ENCODE measurements at regions not wholly inside any gene's neighbourhood (a gene's known extent, or its start where the extent isn't known, plus 50 kb on each side); places are given as distances from the start of the nearest gene placed in this dataset.

DNA sequence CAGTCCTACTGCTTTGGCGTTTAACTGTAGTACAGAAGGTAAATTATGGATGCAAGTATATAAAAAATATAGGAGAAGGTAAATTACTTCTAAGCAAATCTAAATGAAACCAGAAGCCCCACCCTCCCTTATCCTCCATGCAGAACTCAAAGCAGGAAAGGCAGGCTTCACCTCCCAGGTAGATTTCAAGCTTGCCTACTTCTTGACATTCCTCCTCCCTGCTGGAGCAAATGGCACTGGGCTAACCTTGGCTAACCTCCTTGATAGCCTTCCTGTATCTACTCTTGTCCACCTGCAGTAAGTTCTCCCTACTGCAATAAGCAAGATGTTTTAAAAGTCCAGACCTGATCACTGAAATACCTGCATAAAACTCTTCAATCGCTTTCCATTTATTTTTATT, 396.0 kb downstream of the IRS2 start:
- POLR2A ChIA-PET, result no interaction called here
- Histone ChIP-seq H3K27ac (ENCODE audit: low read depth, low read length) (no peak overlapping the region), H3K4me1 (ENCODE audit: control insufficient read depth in 2 of 2, insufficient read depth in 2 of 2, low read length in 2 of 2) (no peaks in the 10 kb centered on the region)

DNA sequence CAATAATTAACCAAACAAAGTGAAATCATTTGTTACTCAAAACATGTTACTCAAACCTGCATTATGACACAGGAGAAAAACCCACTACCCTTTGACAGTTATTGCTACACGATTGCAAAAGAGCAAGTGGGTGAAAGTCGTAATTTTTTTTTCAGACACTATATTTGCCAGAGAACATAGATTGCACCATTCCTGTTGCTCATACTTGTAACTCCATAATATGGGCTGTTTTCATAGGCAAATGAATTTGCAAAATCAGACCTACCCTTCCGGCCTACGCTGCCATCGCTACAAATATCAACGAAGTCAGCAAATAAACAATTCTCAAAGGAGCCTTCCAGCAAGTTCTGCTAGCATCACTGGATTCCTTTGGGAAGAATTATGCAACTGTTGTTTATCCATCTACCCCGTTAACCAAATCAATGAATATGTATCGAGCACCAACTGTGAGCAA, 396.5 kb downstream of the IRS2 start:
- ChIA-PET POLR2A (no interaction called here), CTCF (no interaction called here)
- H3K36me3 Mint-ChIP-seq, result no peaks in the 10 kb centered on the region
- Histone ChIP-seq H3K4me1 (ENCODE audit: control insufficient read depth in 2 of 2, insufficient read depth in 2 of 2, low read length in 2 of 2) (no peaks in the 10 kb centered on the region), H3K9me3 (ENCODE audit: control insufficient read depth in 2 of 3, low read length in 3 of 3) (no peaks in the 10 kb centered on the region), H3K27ac (ENCODE audit: low read depth, low read length) (no peak overlapping the region), H3K4me3 (ENCODE audit: low read length) (no peak overlapping the region), H3K27me3 (ENCODE audit: control insufficient read depth in 2 of 2, insufficient read depth in 2 of 2, low read length in 2 of 2) (no peaks in the 10 kb centered on the region), H3K36me3 (ENCODE audit: control insufficient read depth in 2 of 3, insufficient read depth in 3 of 3, low read length in 3 of 3) (no peaks in the 10 kb centered on the region)
- H3K4me3 Mint-ChIP-seq, result no peak overlapping the region
- intact Hi-C loops (cut with micrococcal nuclease), result no loop called here
- ATAC-seq, result peak; percentile 68
- no peak for DNase-seq
- peaks cover 0 to 5% (median 0%) of the 10 kb centered on the region in 11 donors for H3K9me3 Mint-ChIP-seq
- H3K27ac Mint-ChIP-seq, result no peak overlapping the region
- H3K27me3 Mint-ChIP-seq, result peaks cover 0 to 26% (median 11%) of the 10 kb centered on the region in 5 donors
- H3K4me1 Mint-ChIP-seq, result no peaks in the 10 kb centered on the region

More for the DNA sequence above, 396.0 kb downstream of the IRS2 start:
- intact Hi-C loops (cut with micrococcal nuclease), result no loop called here
- H3K36me3 ChIP-seq (ENCODE audit: control insufficient read depth in 2 of 3, insufficient read depth in 3 of 3, low read length in 3 of 3), result no peaks in the 10 kb centered on the region
- CTCF ChIA-PET, result no interaction called here
- Mint-ChIP-seq H3K27ac (no peak overlapping the region), H3K27me3 (peaks cover 0 to 23% (median 11%) of the 10 kb centered on the region in 5 donors), H3K9me3 (peaks cover 0 to 5% (median 0%) of the 10 kb centered on the region in 11 donors), H3K4me1 (no peaks in the 10 kb centered on the region), H3K36me3 (no peaks in the 10 kb centered on the region), H3K4me3 (no peak overlapping the region)
- no peak for DNase-seq
- no peaks in the 10 kb centered on the region for H3K27me3 ChIP-seq (ENCODE audit: control insufficient read depth in 2 of 2, insufficient read depth in 2 of 2, low read length in 2 of 2)
- H3K4me3 ChIP-seq (ENCODE audit: low read length), result no peak overlapping the region
- no peak for ATAC-seq
- H3K9me3 ChIP-seq (ENCODE audit: control insufficient read depth in 2 of 3, low read length in 3 of 3), result no peaks in the 10 kb centered on the region

DNA sequence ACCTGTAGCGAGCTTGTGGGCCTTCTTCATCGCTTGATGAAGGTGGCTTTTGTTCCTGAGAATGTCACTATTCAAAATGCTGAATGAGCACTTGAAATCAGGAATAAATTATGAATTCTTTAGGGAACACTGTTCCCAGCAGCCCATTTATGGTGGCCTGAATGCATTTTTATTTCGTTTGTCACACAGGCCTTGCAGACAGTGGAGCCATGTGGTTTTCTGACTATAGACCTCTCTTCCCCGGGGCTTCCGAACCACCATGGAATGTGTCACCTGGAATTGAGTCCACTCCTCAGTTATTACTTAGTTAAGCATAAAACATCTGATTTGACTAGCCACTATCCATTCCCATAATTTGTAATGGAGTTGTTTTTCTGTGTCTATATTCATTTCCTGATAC, 396.9 kb downstream of the IRS2 start:
- H3K9me3 Mint-ChIP-seq, result peaks cover 0 to 2% (median 0%) of the 10 kb centered on the region in 11 donors
- intact Hi-C loops (cut with micrococcal nuclease), result no loop called here
- CTCF ChIA-PET, result no interaction called here
- no peaks in the 10 kb centered on the region for H3K9me3 ChIP-seq (ENCODE audit: control insufficient read depth in 2 of 3, low read length in 3 of 3)
- H3K36me3 ChIP-seq (ENCODE audit: control insufficient read depth in 2 of 3, insufficient read depth in 3 of 3, low read length in 3 of 3), result no peaks in the 10 kb centered on the region
- no peak for DNase-seq
- H3K27me3 Mint-ChIP-seq, result peaks cover 0 to 21% (median 7%) of the 10 kb centered on the region in 5 donors
- no peak overlapping the region for H3K4me3 ChIP-seq (ENCODE audit: low read length)
- H3K4me1 Mint-ChIP-seq, result no peaks in the 10 kb centered on the region
- no peak overlapping the region for H3K27ac Mint-ChIP-seq
- H3K4me3 Mint-ChIP-seq, result no peak overlapping the region
- ATAC-seq, result no peak
- no peaks in the 10 kb centered on the region for H3K27me3 ChIP-seq (ENCODE audit: control insufficient read depth in 2 of 2, insufficient read depth in 2 of 2, low read length in 2 of 2)
- H3K36me3 Mint-ChIP-seq, result no peaks in the 10 kb centered on the region
- no peaks in the 10 kb centered on the region for H3K4me1 ChIP-seq (ENCODE audit: control insufficient read depth in 2 of 2, insufficient read depth in 2 of 2, low read length in 2 of 2)
- POLR2A ChIA-PET, result no interaction called here
- no peak overlapping the region for H3K27ac ChIP-seq (ENCODE audit: low read depth, low read length)

DNA sequence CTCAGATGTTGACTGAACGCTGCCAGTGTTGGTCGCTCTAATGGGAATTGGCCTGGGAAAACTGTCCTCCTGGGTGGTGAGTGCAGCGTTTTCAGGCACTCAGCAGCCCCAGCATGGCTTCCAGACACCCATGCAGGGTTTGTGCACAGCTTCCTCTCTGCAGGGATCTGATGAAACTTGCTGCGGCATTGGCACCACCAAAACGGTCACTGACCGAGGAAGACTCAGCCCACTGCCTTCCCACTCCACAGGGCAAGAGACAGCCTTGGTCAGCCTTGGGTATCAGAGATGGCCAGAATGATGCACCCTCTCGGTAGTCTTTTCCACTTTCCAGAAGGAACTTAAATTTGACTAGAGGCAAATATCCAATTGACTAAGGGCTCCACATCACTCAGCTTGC, 398.9 kb downstream of the IRS2 start:
- H3K4me3 ChIP-seq (ENCODE audit: low read length), result no peak overlapping the region
- H3K4me3 Mint-ChIP-seq, result no peak overlapping the region
- ChIA-PET CTCF (no interaction called here), POLR2A (no interaction called here)
- no peaks in the 10 kb centered on the region for H3K4me1 Mint-ChIP-seq
- H3K9me3 ChIP-seq (ENCODE audit: control insufficient read depth in 2 of 3, low read length in 3 of 3), result no peaks in the 10 kb centered on the region
- no peaks in the 10 kb centered on the region for H3K27me3 ChIP-seq (ENCODE audit: control insufficient read depth in 2 of 2, insufficient read depth in 2 of 2, low read length in 2 of 2)
- H3K36me3 ChIP-seq (ENCODE audit: control insufficient read depth in 2 of 3, insufficient read depth in 3 of 3, low read length in 3 of 3), result no peaks in the 10 kb centered on the region
- peaks cover 0 to 26% (median 11%) of the 10 kb centered on the region in 5 donors for H3K27me3 Mint-ChIP-seq
- H3K27ac ChIP-seq (ENCODE audit: low read depth, low read length), result no peak overlapping the region
- DNase-seq (no peak), ATAC-seq (peak; percentile 48)
- no peaks in the 10 kb centered on the region for H3K4me1 ChIP-seq (ENCODE audit: control insufficient read depth in 2 of 2, insufficient read depth in 2 of 2, low read length in 2 of 2)
- H3K9me3 Mint-ChIP-seq, result peaks cover 0 to 5% (median 0%) of the 10 kb centered on the region in 11 donors
- intact Hi-C loops (cut with micrococcal nuclease), result no loop called here
- H3K27ac Mint-ChIP-seq, result no peak overlapping the region
- H3K36me3 Mint-ChIP-seq, result no peaks in the 10 kb centered on the region

DNA sequence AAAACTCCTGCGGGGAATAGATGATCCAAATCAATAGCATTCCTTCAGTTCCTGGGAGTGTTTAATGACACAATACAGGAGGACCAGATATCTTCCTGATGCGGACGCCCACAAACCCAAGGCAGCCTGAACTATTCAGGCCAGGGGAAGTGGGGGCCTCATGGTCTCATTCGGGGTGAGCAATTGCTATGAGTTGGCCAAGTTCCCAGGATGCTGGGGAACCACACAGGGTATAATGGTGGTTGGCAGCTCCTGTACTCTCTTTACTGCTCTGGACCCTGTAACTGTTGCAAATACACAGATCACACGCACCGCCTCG, 401.2 kb downstream of the IRS2 start:
- Histone ChIP-seq H3K27ac (ENCODE audit: low read depth, low read length) (no peak overlapping the region), H3K9me3 (ENCODE audit: control insufficient read depth in 2 of 3, low read length in 3 of 3) (no peaks in the 10 kb centered on the region), H3K36me3 (ENCODE audit: control insufficient read depth in 2 of 3, insufficient read depth in 3 of 3, low read length in 3 of 3) (no peaks in the 10 kb centered on the region), H3K4me1 (ENCODE audit: control insufficient read depth in 2 of 2, insufficient read depth in 2 of 2, low read length in 2 of 2) (no peaks in the 10 kb centered on the region), H3K27me3 (ENCODE audit: control insufficient read depth in 2 of 2, insufficient read depth in 2 of 2, low read length in 2 of 2) (no peaks in the 10 kb centered on the region), H3K4me3 (ENCODE audit: low read length) (no peak overlapping the region)
- H3K4me1 Mint-ChIP-seq, result no peaks in the 10 kb centered on the region
- H3K9me3 Mint-ChIP-seq, result peaks cover 0 to 5% (median 0%) of the 10 kb centered on the region in 11 donors
- H3K27ac Mint-ChIP-seq, result no peak overlapping the region
- no peak for DNase-seq
- POLR2A ChIA-PET, result no interaction called here
- intact Hi-C loops (cut with micrococcal nuclease), result no loop called here
- CTCF ChIA-PET, result no interaction called here
- ATAC-seq, result peak; percentile 66
- peaks cover 0 to 18% (median 4%) of the 10 kb centered on the region in 5 donors for H3K27me3 Mint-ChIP-seq
- no peaks in the 10 kb centered on the region for H3K36me3 Mint-ChIP-seq
- no peak overlapping the region for H3K4me3 Mint-ChIP-seq

DNA sequence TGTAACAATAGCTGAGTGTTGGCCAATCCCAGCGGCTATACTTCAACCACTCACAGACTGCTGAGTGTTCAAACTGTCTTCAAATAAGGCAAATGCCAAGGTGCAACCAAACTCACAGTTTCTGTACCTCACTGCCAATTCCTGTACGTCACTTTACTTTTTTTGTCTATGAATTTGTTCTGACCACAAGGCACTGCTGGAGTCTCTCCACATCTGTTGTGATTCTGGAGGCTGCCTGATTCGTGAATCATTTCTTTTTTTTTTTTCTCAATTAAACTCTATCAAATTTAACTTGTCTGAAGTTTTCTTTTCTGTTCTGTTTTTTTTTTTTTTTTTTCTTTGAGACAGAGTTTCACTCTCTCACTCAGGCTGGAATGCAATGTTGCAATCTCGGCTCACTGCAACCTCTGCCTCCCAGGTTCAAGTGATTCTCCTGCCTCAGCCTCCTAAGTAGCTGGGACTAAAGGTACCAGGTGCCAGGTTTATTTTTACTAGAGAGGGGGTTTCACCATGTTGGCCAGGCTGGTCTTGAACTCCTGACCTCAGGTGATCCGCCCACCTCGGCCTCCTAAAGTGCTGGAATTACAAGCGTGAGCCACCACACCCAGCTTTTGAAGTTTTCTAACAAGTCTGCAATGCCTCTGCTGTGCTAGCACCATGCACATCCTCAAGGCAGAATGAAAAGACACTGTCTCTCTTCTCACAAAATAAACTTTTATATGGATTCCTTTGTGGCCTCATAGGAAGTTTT, 401.7 kb downstream of the IRS2 start:
- ChIA-PET CTCF (no interaction called here), POLR2A (no interaction called here)
- ATAC-seq (no peak), DNase-seq (no peak)
- Mint-ChIP-seq H3K27me3 (peaks cover 0 to 18% (median 6%) of the 10 kb centered on the region in 5 donors), H3K9me3 (peaks cover 0 to 5% (median 0%) of the 10 kb centered on the region in 11 donors), H3K4me1 (no peaks in the 10 kb centered on the region), H3K27ac (no peak overlapping the region), H3K4me3 (no peak overlapping the region), H3K36me3 (no peaks in the 10 kb centered on the region)
- Histone ChIP-seq H3K4me1 (ENCODE audit: control insufficient read depth in 2 of 2, insufficient read depth in 2 of 2, low read length in 2 of 2) (no peaks in the 10 kb centered on the region), H3K4me3 (ENCODE audit: low read length) (no peak overlapping the region), H3K27ac (ENCODE audit: low read depth, low read length) (no peak overlapping the region), H3K36me3 (ENCODE audit: control insufficient read depth in 2 of 3, insufficient read depth in 3 of 3, low read length in 3 of 3) (no peaks in the 10 kb centered on the region), H3K9me3 (ENCODE audit: control insufficient read depth in 2 of 3, low read length in 3 of 3) (no peaks in the 10 kb centered on the region), H3K27me3 (ENCODE audit: control insufficient read depth in 2 of 2, insufficient read depth in 2 of 2, low read length in 2 of 2) (no peaks in the 10 kb centered on the region)
- intact Hi-C loops (cut with micrococcal nuclease), result no loop called here

DNA sequence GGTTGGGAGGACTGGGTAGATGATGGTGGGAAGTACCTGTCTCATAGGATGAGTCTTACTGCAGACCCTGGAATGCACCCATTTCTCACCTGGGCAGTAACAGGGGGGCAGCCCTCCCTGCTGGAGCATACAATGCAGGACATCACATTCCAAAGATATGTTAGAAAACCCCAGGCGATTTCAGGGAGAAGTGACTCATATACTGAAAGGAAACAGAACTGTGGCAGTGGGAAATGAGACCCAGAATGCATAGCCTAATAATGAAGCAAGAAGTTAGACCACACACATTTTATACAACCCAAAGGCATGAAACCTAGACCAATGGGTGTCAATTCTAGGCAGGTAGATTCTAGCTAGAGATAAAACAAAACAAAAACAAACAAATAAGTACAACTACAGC, 402.7 kb downstream of the IRS2 start:
- Mint-ChIP-seq H3K4me1 (no peaks in the 10 kb centered on the region), H3K9me3 (peaks cover 0 to 5% (median 0%) of the 10 kb centered on the region in 11 donors), H3K36me3 (no peaks in the 10 kb centered on the region), H3K4me3 (no peak overlapping the region), H3K27me3 (peaks cover 0 to 18% (median 10%) of the 10 kb centered on the region in 5 donors), H3K27ac (no peak overlapping the region)
- Histone ChIP-seq H3K27ac (ENCODE audit: low read depth, low read length) (no peak overlapping the region), H3K27me3 (ENCODE audit: control insufficient read depth in 2 of 2, insufficient read depth in 2 of 2, low read length in 2 of 2) (no peaks in the 10 kb centered on the region), H3K4me1 (ENCODE audit: control insufficient read depth in 2 of 2, insufficient read depth in 2 of 2, low read length in 2 of 2) (no peaks in the 10 kb centered on the region), H3K9me3 (ENCODE audit: control insufficient read depth in 2 of 3, low read length in 3 of 3) (no peaks in the 10 kb centered on the region), H3K36me3 (ENCODE audit: control insufficient read depth in 2 of 3, insufficient read depth in 3 of 3, low read length in 3 of 3) (no peaks in the 10 kb centered on the region), H3K4me3 (ENCODE audit: low read length) (no peak overlapping the region)
- intact Hi-C loops (cut with micrococcal nuclease), result no loop called here
- no peak for ATAC-seq
- POLR2A ChIA-PET, result no interaction called here
- DNase-seq, result no peak
- CTCF ChIA-PET, result no interaction called here

Measured in naive thymus-derived CD4-positive, alpha-beta T cell (primary cell).